ENCODE measurements at regions not wholly inside any gene's neighbourhood (a gene's known extent, or its start where the extent isn't known, plus 50 kb on each side); places are given as distances from the start of the nearest gene placed in this dataset.

GRCh38 chr6:120031837-120032236, 682.3 kb upstream of the MAN1A1 start:
- no peak for DNase-seq

GRCh38 chr6:120026791-120027190, 677.2 kb upstream of the MAN1A1 start:
- DNase-seq: no peak

- no peak for DNase-seq
Measured at GRCh38 chr6:120010075-120010474, 660.5 kb upstream of the MAN1A1 start.

GRCh38 chr6:120005292-120005976, 655.9 kb upstream of the MAN1A1 start:
- DNase-seq: no peak

GRCh38 chr6:119986934-119987549, 637.5 kb upstream of the MAN1A1 start:
- no peak for DNase-seq

- no peak for DNase-seq
Measured at GRCh38 chr6:119985952-119986736, 636.6 kb upstream of the MAN1A1 start.

- no peak for DNase-seq
Measured at GRCh38 chr6:119980802-119981201, 631.2 kb upstream of the MAN1A1 start.

- no peak for DNase-seq
Measured at GRCh38 chr6:119979862-119980261, 630.3 kb upstream of the MAN1A1 start.

GRCh38 chr6:119978274-119978889, 628.8 kb upstream of the MAN1A1 start:
- peak; percentile 20 for DNase-seq

GRCh38 chr6:119974430-119975159, 625.0 kb upstream of the MAN1A1 start:
- no peak for DNase-seq

- peak; percentile 27 for DNase-seq
Measured at GRCh38 chr6:119966484-119966883, 616.9 kb upstream of the MAN1A1 start.

GRCh38 chr6:119965900-119966299, 616.3 kb upstream of the MAN1A1 start:
- DNase-seq: no peak

GRCh38 chr6:119965008-119965407, 615.4 kb upstream of the MAN1A1 start:
- no peak for DNase-seq

GRCh38 chr6:119962505-119962904, 612.9 kb upstream of the MAN1A1 start:
- DNase-seq: no peak

- no peak for DNase-seq
Measured at GRCh38 chr6:119961450-119961849, 611.9 kb upstream of the MAN1A1 start.

GRCh38 chr6:119960456-119960855, 610.9 kb upstream of the MAN1A1 start:
- DNase-seq: no peak

GRCh38 chr6:119960036-119960435, 610.5 kb upstream of the MAN1A1 start:
- DNase-seq: no peak

GRCh38 chr6:119957195-119957594, 607.6 kb upstream of the MAN1A1 start:
- no peak for DNase-seq

GRCh38 chr6:119952696-119953095, 603.1 kb upstream of the MAN1A1 start:
- no peak for DNase-seq

- no peak for DNase-seq
Measured at GRCh38 chr6:119950681-119951080, 601.1 kb upstream of the MAN1A1 start.

- no peak for DNase-seq
Measured at GRCh38 chr6:119942078-119942752, 592.7 kb upstream of the MAN1A1 start.

- no peak for DNase-seq
Measured at GRCh38 chr6:119938752-119939151, 589.2 kb upstream of the MAN1A1 start.

Data from hematopoietic multipotent progenitor cell treated with erythropoietin and hydrocortisone succinate and interleukin-3 and kit ligand, for 8 days (in vitro differentiated cells).